ENCODE measurements at regions not wholly inside any gene's neighbourhood (a gene's known extent, or its start where the extent isn't known, plus 50 kb on each side); places are given as distances from the start of the nearest gene placed in this dataset.

DNA sequence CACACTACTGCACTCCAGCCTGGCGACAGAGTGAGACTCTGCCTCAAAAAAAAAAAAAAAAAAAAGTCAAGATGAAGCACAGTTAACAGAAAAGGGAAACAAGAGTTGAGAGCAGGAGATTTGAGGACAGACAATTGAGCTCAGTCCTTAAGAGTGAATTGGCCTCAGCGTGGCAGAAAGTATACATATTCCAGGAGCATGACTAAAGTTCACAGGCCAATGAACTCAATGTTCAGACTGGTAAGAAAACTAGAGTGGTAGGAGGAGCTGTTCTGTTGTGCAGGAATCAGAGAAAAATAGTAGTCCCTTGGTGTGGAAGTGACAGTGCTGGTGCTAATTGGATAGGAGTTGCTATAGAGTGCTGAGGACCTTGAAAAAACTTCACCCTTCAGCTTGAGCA lies 60.0 kb downstream of the NRN1 start:
- no peak for DNase-seq (ENCODE audit: low spot score)

DNA sequence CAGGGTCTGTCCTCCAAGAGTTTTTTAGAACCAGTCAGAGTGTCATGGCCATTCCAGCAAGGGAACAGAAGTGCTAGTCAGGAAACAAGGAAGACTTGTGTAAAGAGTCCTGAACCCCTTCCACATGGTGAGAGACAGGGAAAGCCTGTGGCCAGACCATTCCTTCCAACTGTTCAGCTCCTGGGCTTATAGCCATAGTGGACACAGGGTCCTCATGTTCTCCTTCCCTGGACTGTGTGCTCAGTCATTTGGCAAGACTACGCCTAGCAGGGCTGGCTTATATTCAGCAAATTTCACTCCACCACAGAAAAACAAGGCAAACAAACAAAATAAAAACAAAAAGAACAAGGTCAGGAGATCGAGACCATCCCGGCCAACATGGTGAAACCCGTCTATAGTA lies 60.5 kb downstream of the NRN1 start:
- no peak for DNase-seq (ENCODE audit: low spot score)

DNA sequence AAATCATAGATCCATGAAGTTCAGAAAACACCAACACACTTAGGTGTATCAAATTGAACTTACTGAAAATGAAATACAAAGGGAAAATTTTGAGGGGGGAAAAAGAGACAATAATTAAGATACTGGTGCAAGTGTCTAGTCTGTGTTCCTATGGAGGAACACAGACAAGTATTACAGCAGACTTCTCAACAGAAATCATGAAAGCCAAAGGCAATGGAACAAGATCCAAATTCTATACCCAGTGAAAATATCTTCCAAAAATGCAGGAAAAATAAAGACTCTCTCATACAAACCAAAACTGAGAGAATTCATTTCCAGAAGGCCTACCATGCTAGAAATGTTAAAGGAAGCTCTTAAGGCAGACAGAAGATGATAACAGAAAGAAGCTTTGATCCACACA lies 63.1 kb downstream of the NRN1 start:
- DNase-seq (ENCODE audit: low spot score), result no peak

DNA sequence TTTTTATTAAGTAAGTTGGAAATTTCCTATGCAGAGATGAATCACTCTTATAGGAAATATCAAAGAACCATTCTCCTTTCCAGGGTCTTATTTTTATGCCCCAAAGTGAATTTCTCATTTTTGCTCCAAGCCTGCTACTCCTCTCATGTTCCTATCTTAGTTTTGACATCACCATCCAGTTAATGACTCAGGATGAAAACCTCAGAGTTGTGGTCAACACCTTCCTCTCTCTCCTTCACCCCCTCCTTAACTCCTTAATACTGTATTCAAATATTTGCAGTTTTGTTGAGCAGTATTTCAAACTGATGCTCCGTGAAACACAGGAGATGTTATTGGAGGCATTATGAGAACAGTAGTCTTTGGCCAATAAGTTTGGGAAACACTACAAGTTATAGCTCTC lies 64.1 kb downstream of the NRN1 start:
- DNase-seq (ENCODE audit: low spot score), result no peak

DNA sequence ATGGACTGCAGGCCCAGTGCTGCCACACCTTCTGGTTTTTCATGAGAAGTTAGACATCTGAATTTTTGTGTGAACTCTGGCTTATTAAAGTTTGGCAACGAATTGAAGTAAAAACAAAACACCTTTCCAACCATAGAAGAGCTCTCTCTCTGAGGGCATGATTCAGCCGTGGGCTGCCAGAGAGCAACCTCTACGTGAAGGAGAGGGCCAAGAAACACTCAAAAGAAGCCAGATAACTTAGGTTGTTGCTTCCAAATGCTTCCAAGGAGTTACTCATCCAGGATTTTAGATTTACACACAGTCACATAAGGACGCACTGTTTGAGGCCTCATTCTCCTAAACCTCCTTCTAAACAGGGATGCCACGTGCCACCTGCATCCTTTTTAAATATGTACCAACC lies 65.5 kb downstream of the NRN1 start:
- peak; percentile 48 for DNase-seq (ENCODE audit: low spot score)

DNA sequence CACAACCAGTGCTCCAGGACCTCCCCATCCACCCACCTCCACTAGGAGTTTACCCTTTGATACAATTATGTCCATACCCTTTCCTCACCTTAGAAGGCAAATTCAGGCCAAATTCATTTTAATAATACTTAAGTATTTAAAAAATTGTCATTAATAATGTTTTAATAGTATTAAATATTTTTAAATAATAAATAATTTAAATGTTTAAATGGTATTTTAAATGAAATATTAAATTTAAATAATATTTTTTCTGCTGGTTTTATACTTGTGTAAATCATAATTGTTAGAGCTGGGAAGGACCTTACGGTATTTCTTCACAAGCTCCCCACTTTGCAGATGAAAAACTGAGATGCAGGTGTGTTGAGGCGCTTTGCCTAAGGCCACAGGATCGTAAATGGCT lies 67.8 kb downstream of the NRN1 start:
- DNase-seq (ENCODE audit: low spot score), result no peak

DNA sequence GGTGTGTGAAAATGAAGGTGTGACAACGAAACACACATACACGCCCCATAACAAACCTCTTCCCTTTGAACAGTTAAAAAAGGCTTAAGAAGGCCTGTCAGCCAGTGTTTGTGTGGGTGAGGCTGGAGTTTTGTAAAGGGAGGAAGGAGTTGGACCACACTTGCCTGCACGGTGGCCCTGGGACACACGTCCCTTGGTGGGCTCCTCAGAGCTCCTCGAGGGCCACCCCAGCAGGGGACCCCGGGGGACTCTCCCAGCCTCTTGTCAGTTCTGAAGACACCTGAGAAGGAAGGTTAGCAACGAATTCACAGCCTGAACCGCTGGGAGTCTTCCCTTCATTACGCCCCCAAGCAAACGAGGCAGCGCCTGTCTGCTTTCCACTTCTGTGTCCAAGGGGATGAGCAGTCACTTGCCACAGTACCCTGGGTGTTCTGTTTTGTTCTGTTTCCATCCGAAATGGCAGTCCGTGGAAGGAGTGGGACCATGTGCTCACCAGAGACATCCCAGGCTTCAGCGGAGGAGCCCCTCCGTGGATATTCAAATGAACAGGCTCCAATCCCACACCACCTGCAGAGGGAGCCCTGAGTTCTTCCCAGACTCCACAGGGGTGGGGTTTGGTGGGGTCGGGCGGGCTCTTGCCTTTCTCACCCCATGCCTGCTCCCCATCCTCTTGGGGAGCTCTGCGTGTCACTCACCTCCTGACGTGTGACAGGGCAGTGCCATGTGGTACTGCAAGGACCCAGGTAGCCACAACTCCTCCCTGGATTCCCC lies 68.6 kb downstream of the NRN1 start:
- DNase-seq (ENCODE audit: low spot score), result no peak

DNA sequence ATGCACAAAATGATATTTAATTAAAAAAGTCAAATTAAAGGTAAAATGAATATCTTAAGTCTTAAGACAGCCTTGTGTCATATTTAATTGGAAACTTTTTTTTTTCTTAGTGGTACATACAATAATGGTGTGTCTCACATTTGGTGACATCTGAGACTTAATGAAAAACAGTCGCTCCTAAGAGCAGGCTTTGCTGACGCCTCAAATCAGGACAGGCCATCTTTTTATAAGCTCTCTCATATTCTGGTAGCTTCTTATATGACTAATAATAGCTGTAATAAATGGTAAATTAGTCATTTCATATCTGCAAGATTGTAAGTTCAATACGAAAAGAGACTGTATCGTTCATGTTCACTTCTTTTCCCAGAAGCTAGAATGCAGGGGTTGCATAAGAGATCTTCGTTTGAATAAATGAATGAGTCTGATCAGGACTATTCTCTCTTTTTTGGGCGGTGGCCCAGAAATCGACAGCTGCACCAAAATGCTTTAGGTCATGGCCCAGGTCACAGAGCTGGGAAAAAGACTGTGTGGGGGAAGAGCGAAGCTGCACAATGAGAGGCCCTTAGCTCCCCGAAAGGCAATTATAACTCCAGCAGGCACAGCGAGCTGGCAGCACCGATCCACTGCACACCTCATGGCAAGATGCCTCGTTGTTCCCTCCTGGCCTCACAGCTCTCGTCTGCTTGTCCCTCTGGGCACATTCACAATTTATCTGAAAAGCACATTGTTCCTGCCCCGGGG lies 69.4 kb downstream of the NRN1 start:
- no peak for DNase-seq (ENCODE audit: low spot score)

DNA sequence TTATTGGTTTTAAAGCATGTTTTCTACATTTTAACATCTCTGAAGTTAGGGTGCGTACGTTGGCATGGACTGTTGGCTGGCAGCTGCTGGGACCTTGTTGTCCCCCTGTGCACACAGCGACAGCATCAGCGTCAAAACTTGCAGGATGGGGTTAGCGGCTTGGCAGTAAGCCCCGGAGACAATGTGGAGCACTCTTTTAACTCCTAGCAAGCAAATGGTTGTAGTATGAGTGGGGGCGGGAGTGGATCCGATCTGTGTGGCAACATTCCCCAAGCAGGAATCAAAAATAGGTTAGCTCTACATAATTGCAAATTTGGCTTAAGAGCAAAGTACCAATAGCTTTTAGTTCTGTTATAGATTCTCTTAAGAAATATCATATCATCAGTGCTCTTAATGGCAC lies 70.1 kb downstream of the NRN1 start:
- DNase-seq (ENCODE audit: low spot score), result peak; percentile 60

DNA sequence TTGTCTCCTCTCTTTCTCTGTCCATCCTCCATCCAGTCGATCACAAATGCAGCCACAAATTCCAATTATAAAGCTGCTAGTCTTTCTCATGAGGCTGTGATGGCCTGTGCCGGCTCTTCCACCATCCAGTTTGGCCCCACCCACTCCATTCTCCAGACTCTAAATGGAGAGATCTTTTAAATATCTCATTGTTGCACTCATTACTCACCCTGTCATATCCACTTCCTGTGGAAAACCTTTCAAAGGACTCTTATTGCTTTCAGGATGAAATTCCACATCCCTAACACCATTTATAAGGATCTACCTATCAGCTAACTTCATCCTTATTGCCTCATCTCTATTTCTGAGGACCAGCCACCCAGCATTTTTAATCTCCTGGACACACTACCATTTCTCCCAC lies 70.6 kb downstream of the NRN1 start:
- DNase-seq (ENCODE audit: low spot score), result peak; percentile 50

DNA sequence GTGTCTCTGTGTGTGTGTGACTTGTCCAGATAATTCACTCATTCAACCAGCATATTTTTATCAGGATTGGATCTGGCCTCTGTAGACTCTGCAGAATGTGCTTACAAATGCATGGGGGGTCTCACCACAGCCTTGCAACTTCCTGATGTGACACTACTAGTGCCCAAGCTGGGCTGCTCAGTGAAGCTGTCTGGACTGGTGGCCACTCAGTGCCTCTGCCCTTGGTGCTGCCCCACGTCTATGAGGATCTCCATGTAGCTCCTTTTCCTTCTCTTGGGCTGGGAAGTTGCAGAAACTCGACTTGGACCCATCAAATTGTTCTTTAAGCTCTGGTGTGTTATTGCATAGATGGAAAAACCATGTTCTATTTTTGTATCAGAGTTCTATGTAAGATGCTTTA lies 75.8 kb downstream of the NRN1 start:
- DNase-seq (ENCODE audit: low spot score), result no peak

DNA sequence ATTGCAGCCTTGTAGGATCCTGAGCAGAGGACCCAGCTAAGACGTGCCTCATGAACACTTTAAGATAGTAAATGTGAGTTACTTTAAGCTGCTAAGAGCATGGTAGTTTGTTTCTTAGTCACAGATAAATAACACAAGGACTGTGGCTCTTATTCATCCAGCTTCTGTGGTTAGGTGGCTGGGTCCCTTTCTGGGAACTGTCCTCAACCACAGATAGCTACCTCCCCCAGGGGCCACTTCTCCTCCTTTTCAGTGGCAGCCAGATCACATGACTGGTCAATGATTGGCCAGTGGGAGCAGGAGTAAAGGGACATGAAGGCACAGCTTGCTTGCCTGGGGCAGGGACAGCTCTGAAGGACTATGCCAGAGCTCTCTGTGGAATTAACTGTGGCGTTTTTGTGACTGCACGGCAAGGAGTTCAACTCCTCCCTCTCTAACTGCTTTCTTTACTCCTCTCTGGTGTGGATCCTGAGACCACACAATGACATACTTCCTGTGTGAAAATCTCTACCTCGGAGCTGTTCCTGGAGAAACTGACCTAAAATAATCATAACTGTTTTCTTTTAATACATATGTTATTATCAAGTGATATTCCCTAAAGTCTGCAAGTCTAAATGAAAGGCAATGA lies 76.5 kb downstream of the NRN1 start:
- no peak for DNase-seq (ENCODE audit: low spot score)

DNA sequence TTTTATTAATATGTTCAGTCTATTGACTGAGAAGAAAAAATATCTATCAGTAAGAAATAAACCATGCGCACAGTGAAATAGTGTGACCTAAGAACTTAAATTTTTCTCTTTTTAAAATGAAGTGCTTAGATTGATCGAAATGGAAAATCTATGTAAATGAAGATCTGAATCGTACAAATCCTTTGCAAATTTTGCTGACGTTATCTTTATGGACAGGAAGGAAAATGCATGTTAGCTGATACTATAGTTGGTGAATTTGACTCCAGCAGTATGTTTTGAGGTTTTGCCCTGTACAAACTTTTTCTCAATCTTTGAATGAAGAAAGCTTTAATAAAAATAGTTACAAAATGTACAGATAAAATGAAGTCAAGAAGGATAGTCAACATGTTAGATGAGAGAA lies 82.9 kb downstream of the NRN1 start:
- DNase-seq (ENCODE audit: low spot score), result no peak

DNA sequence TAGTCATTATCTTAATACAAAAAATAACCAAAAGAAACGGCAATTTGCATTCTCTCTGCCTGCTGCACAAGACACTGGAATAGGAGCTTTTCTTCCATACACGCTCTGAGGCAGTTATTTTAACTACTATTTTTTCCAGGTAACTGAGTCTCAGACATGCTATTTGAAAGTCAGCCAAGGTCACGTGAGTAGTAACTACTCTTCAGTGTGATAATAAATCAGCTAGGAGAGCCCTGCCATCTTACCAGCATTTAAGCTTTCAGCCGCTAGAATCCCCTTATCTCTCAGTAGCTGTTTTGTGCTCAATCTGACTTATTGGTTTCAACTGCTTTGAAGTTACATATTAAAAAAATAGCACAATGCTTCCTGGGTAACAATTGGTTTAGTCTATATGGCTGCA lies 84.5 kb downstream of the NRN1 start:
- no peak for DNase-seq (ENCODE audit: low spot score)

DNA sequence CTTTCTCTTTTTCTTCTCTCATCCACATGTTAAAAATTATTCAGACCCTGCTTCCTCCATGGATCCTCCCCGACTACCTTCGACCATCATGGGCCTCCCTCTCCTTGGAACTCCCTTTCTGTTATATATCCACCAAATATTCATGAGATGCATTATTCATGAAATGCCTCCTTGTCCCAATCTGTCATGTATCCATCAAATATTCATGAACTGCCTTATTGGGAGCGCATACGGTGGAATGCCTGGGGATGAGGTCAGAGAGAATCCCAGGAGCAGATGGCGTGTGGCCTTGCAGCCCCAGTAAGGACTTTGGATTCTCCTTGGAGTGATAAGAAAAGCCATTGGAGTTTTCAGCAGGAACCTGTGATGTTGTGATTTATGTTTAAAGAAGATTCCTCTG lies 97.0 kb downstream of the NRN1 start:
- DNase-seq (ENCODE audit: low spot score), result no peak

DNA sequence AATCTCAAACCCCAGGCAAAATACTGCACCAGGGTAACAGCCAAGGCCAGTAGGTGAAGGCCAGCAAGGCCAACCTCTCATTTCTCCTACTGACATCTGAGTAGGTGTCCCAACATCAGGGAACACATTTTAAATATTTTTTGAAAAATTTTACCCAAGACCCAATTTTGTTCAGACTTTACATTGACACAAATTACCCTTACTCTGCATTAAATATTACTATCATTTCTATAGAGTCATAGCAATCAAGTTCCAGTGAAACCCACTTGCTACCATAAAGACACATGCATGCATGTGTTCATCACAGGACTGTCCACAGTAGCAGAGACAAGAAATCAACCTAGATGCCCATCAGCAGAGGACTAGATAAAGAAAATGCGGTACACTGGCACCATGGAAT lies 99.9 kb downstream of the NRN1 start:
- no peak for DNase-seq (ENCODE audit: low spot score)

DNA sequence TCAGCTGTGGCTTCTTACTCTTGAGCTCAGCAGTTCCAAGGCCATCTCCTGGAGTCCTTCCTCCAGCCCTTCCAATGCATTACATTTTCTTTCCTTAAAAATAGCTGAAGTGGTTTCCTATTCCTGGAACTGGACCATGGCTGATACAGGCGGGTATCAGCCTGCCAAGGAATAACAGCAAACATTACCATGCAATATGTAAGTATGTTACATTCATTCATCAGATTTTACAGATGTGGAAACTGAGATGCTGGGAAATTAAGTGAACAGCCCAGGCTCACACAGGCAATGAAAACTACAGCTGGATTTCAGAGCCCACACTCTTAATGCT lies 100.4 kb downstream of the NRN1 start:
- no peak for DNase-seq (ENCODE audit: low spot score)

DNA sequence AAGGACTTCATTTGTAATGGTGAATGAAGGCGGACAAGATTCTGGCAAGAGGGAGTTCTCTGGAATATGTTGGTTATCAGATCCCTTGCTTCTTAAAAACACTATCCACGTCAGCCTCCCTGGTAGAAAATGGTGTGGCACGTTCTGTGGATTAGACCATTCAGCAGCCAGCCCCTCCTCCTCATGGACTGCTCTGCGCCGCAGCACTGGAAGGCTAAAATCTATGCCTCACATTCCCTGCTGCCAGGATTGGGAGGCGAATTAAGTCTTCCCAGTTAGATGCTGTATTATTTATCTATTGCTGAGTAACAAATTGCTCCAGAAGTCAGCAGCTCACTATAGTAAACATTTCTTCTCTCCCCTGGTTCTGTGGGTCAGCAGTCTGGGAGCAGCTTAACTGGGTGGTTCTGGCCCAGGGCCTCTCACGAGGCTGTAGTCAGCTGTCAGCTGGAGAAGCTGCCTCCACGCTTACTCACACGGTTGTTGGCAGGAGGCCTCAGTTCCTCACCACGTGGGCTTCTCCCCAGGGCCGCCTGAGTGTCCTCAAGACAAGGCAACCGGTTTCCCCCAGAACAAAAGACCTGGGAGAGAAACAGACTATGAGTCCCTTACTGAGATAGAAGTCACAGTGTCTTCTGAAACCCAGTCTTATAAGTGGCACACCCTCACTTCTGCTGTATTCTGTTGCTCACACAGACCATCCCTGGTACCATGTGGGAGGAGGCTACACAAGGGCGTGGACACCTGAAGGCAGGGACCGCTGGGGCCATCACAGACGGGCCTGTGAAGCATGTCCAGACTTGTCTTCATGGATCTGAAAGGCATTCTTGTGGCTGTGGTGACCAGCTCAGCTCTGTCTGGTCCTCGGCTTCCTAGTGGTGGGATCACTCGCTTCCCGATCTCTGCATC lies 101.0 kb downstream of the NRN1 start:
- DNase-seq (ENCODE audit: low spot score), result peak; percentile 90

DNA sequence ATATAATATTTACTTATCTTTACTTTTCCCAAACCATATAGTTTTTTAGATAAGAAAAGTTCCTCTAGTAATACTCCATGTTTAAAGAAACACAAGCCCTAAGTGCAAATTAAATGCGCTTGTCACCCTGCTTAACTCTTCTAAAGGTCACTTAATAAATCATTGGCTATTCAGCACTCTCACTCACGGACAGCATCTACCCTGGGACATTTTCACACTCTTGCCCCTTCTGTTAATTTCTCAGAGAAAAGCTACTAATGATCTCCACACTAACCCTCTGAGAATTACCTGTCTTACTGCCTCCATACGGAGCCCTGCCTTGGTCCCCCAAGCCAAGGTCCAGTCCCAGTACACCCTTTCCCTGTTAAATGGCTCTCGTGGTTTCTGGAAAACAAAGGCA lies 102.2 kb downstream of the NRN1 start:
- no peak for DNase-seq (ENCODE audit: low spot score)

DNA sequence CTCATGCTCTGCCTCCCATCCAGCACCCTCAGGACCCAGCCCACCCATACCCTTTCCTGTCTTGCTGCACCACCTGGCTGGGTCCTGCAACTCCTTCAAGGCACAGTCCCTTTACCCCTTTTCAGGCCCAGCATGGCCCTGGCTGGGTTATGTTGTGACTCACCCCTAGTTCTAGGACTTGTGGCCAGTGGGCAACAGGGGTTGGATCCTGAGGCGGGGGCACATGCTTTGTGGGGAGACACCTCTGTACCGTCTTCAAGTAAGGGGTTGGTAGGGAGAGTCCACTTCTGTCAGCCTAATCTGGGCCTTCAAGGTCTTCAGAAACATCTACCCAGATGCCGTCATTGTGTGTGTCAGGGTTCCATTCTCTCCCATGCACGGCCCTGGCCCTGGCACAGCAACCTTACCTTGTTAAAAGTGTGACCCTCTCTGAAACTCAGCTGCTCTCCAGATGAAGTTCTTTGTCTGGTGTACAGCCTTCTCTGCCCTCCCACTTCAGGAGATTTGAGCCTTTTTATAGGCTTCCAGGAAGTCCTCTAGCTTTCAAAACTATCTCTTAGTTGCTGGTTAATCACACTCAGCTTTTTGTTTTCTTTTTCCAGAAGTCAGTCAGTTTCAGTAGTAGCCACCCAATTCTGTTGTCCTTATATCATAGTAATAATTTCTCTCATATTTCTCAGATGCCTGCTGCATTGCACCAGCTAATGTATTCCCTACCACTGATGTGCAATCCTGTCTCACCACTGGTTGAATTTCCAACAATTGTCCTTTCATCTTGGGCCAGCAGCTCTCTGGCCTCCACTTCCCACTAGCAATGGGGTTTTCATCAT lies 107.3 kb downstream of the NRN1 start:
- DNase-seq (ENCODE audit: low spot score), result peak; percentile 33

DNA sequence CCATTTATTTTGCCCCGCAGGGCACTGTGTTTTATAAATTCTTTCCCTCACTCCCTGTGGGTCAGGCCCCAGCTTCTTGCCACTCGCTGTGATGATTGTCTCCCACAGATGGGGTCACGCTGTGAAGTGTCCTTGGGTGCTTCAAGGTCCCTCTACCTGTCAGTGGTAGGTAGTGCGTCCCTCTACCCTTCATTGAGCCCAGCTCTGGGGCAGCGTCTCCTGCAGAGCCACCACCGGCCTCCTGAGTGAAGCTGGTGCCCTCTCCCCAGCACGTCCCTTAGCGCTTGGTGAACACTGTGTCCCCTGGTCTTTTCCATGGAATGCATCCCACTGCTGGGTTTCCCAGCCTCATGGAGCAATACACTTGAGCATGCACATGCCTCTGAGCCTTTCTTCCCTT lies 108.2 kb downstream of the NRN1 start:
- DNase-seq (ENCODE audit: low spot score), result no peak

DNA sequence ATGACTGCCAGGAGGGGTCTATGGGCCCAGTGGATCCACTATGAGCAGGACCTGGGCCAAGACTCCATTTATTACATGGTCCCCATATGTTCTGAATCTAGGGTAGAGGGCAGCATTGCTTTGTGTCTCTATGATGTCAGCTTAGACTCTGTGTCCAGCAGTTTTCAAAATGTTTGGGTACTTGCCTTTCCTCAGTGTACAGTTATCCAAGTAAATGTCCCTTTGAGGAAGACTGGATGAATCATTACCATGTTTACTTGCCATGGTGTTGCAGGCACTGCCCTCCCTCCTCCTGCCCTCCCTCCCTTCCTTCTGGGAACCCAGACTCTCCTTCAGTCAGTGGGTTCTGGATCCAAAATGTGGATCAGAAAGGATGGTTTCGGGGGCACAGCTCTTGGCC lies 108.6 kb downstream of the NRN1 start:
- no peak for DNase-seq (ENCODE audit: low spot score)
